PC-9 (cell line): ENCODE measurements at regions not wholly inside any gene's neighbourhood (a gene's known extent, or its start where the extent isn't known, plus 50 kb on each side); places are given as distances from the start of the nearest gene placed in this dataset.

Source experiments
- EZH2 ChIP-seq: fragments of 200-600 bp; sonication (generic); IDR thresholded peaks from 2 replicates; pipeline ENCODE4 v1.8.0; 2017; ENCODE audit warnings: antibody characterized with exemption, low read depth
- TF ChIP-seq, protein P1 (sequence below): fragments of 200-600 bp; sonication (generic); conservative IDR thresholded peaks from 2 replicates; pipeline ENCODE4 v1.6.1; 2017; ENCODE audit warnings: mixed run types, antibody characterized with exemption, mild to moderate bottlenecking, moderate library complexity

DNA sequence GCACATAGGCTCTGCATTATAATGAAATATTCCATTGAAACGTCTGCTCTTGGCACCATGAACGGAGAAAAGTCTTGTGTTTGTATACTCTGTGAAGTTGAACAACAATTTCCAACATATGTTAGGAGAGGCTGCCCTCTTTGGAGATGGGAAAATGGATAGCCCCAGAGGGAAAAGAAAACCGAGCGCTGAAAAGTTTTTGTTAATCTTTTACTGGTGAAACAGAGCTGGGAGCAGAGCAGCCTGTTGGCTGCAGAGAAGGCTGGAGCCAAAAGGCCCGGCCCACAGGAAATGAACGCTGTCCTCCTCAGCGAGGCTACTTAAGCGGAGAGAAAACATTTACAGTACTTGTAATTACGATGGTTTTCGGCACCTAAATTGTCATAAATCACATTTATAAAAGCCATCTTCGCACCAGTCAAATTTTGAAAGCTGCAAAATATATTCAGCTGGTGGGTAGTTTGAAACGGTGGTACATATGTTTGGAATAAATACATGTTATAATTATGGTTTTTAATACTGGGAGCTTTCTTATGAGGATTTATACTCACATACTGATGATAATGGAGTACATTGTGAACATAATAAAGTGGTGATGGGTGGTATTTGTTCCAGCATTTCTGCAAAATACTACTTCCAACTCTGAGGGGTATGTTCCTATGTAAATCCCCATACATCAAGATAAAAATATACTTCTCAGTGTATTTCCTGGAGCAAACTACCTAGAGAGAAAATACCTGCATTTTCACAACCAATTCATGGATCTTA lies 129.6 kb upstream of the CNTLN start:
- TF ChIP-seq, protein P1, sequence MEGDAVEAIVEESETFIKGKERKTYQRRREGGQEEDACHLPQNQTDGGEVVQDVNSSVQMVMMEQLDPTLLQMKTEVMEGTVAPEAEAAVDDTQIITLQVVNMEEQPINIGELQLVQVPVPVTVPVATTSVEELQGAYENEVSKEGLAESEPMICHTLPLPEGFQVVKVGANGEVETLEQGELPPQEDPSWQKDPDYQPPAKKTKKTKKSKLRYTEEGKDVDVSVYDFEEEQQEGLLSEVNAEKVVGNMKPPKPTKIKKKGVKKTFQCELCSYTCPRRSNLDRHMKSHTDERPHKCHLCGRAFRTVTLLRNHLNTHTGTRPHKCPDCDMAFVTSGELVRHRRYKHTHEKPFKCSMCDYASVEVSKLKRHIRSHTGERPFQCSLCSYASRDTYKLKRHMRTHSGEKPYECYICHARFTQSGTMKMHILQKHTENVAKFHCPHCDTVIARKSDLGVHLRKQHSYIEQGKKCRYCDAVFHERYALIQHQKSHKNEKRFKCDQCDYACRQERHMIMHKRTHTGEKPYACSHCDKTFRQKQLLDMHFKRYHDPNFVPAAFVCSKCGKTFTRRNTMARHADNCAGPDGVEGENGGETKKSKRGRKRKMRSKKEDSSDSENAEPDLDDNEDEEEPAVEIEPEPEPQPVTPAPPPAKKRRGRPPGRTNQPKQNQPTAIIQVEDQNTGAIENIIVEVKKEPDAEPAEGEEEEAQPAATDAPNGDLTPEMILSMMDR: no peak
- TF ChIP-seq EZH2: no peak
